Stimulated activated CD4-positive, alpha-beta T cell treated with anti-CD3 and anti-CD28 coated beads, Interleukin-15, amount 100 ng/mL, for 1 hour (primary cell): ENCODE measurements at regions not wholly inside any gene's neighbourhood (a gene's known extent, or its start where the extent isn't known, plus 50 kb on each side); places are given as distances from the start of the nearest gene placed in this dataset.

Experiments
- DNase-seq, 2 donors: peaks; one replicate each; pipeline ENCODE4 v3.0.0-alpha.2; 2020; ENCODE audit warnings: low read depth in 1 of 2, low spot score in 1 of 2

DNA sequence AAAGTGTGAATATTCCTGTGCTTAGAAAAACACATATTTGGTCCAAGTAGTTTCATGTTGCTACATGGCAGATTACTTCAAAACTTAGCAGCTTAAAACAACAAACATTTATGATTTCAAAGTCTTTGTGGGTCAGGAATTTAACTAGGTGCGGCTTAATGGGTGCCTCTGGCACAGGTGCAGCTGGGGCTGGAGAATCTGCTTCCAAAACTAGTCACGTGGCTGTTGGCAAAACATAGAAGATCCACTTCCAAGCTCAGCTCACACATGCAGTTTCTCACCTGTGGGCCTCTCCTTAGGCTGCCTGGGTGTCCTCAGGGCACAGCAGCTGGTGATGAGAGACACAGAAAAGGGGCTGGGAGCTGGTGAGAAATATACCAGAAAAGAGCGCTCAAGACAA, 263.4 kb downstream of the TTLL7 start:
- DNase-seq: no peak

DNA sequence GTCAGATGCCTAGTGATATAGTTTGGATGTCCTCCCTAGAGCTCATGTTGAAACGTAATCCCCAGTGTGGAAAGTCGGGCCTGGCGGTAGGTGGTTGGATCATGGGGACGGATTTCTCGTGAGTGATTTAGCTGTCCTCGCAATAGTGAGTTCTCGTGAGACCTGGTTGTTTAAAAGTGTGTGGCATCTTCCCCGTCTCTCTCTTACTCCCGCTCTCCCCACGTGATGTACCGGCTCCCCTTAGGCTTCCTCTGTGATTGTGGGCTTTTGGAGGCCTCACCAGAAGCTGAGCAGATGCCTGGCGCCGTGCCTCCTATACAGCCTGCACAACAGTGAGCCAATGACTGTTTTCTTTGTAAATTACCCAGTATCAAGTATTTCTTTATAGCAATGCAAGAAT, 264.5 kb downstream of the TTLL7 start:
- DNase-seq: no peak

GRCh38 chr1:83725735-83726360, 273.1 kb downstream of the TTLL7 start:
- DNase-seq: no peak

DNA sequence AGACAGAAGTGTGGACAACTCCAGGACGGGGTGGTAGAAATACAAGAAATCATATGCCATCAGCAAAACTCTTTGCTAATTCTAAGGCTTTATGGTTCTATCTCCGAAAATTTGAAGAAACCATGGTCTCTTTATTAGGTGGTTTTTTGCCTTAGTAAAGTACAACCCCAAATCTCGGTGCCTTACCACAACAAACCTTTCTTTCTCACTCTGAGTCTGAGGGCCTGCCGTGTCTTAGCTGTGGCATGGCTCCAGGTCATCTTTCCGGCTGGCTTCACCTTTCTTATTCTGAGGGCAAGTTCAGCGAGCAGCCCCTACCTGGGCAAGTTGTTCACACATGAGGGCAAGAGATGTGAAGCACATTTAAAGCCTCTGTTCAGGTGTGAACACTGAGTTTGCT, 280.6 kb downstream of the TTLL7 start:
- DNase-seq: no peak

- DNase-seq: no peak
Measured at GRCh38 chr1:83717785-83718184, 281.1 kb downstream of the TTLL7 start.

DNA sequence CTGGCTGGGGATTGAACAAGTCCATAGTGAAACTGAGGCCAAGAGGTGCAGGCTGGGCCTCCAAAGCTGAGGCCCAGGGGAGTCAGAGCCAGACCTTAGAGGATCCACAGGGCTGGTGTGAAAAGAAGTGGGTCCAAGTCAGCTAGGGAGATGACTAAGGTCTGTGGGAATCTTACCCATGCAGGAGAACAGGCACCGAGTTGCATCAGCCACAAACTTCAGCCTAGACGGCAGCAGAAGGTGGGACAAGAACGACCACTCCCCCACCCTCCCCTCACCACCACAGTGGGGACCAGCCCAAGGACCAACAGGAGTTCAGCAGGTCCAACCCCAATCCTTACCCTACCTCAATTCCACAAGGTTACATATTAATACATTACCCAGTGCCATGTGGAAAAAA, 282.3 kb downstream of the TTLL7 start:
- DNase-seq: no peak

- DNase-seq: no peak
Measured at GRCh38 chr1:83715550-83715949, 283.4 kb downstream of the TTLL7 start.

- DNase-seq: no peak
Measured at GRCh38 chr1:83709662-83710061, 289.3 kb downstream of the TTLL7 start.

DNA sequence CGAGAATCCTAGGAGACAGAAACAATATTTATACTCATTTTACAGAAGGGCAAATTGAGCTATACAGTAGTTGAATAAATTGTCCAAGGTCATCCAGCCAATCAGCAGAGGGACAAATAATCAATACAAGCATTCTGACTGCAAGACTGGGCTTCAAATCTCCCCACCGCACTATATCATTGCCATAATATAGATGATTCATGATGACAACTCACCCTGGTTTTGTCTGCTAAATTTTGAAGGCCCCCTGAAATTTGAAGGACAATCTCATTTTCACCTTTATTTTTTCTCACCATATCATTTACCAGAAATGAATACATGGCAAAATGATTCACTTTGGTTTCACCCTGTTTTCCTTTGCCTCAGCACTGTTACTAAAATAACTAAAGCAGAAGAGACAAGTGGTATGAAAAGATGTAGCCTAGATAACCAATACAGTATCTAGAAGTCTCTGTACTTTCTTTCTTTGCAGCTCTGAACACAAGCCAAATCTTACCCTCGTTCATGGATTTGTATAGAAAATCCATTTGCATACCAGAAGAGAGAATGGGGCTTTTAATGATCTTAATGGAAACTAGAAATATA, 292.5 kb downstream of the TTLL7 start:
- DNase-seq: no peak

DNA sequence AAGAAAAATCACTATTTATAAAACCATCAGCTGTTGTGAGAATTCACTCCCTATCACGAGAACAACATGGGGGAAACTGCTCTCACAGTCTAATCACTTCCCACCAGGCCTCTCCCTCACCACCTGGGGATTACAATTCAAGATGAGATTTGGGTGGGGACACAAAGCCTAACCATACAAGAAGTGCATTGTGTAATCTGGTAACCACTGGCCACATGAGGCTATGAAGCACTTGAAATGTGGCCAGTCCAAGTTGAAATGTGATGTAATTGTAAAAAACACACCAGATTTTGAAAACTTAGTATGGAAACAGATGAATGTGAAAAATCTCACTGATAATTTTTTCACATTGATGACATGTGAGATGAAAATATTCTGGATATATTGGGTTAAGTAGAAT, 293.8 kb downstream of the TTLL7 start:
- no peak for DNase-seq

- DNase-seq: no peak
Measured at GRCh38 chr1:83704350-83704749, 294.6 kb downstream of the TTLL7 start.

GRCh38 chr1:83702356-83702755, 296.6 kb downstream of the TTLL7 start:
- no peak for DNase-seq

GRCh38 chr1:83701355-83701754, 297.6 kb downstream of the TTLL7 start:
- no peak for DNase-seq

DNA sequence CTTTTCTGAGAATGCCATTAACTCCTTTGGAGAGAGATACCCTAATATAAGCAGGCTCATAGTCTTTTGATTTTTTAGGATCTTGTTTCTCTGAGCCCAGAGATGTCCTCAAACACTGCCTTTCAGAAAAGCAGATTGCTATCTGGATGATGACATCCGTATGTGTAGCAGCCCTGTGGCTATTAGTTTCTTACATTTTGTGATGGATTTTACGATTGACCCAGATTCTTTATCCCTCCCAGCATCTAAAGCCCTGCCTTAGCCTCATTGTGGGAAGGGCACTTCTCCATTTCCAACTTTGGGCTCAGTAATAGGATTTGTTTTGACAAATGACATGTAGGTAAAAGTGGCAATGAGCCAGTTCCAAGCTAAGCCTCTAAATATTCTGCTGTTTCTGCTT, 300.3 kb downstream of the TTLL7 start:
- DNase-seq: no peak

GRCh38 chr1:83697961-83698360, 301.0 kb downstream of the TTLL7 start:
- no peak for DNase-seq

GRCh38 chr1:83697220-83697619, 301.7 kb downstream of the TTLL7 start:
- no peak for DNase-seq

DNA sequence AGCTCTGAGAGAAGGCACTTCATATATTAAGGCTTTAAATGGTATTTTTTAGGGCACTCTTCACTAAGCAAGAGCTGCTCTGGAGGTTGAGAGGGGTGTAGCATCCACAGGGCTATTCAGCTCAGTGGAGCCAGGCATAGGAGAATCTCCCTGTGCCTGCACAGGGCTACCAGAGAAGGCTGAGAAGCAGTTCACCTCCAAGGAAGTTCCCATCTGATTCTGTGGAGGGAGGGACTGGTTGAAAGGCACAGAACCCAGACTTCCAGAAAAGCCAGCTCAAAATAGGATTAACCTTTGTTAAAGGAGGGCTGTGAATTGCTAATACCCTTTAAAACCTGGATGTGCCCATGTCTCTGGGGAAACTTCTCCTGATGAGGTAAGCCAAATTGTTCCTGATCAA, 304.5 kb downstream of the TTLL7 start:
- DNase-seq: no peak

DNA sequence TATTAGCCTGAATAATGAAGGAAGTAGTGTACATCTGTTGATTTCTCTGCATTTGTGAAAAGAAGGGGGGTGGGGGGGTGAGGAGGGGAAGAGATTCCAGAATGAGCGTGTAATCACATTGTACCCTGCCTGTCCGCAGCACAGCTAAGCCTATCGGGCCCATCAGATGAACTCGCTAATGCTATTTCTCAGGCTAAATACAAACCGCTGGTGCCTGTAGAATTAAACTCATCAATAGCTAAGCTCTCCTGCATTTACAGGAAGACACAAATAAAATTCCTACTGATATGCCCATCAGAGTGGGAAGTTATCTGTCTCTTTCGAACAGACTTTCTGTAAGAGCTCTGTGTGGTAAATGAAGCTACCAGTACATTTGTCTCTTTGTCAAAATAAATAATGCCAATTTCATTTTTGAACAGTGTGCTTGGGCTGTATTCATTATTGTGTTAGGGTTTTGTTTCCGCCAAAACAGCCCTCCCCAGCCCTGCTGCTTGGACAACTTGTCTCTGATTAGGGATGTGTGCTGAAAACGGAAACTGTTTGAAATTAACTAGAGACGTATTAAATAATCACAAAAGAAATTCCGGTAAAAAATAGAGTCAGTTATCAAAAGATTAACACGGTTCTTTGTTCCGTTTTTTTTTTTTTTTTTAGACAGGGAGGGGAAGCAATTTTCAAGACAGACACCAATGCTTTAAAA, 305.4 kb downstream of the TTLL7 start:
- DNase-seq: no peak

GRCh38 chr1:83692524-83693381, 306.2 kb downstream of the TTLL7 start:
- DNase-seq: no peak

DNA sequence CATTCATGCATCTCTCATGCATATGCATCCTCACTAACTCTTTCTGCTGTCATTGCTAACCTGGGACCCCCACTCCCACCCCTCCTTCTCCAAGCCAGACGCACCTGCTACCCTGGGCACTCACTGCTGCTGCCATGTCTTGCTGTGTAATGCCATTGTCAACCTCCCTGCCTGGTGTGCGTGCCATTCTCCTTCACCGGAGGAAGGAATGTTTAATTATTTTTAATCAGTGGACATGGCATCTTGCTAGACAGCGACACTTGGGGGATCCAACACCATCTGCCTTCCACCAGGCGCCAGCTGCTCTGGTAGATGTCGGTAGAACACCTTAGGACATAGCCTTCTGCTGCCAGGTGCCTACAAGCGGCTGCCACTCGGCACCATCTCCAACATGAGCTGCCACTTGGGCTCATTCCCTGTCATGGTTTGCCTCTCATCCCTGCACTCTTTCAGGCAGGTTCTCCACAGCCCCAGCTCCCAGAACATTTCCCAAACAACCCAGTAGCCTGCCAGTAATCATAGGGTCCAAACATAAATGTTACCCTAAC, 306.9 kb downstream of the TTLL7 start:
- DNase-seq: no peak
